Inflammatory macrophage (primary cell): ENCODE measurements at regions not wholly inside any gene's neighbourhood (a gene's known extent, or its start where the extent isn't known, plus 50 kb on each side); places are given as distances from the start of the nearest gene placed in this dataset.

ENCODE experiments used
- DNase-seq, 2 donors: peaks; one replicate each; pipeline ENCODE4 v3.0.0-alpha.2; 2020 to 2022

- no peak for DNase-seq
Observed at GRCh38 chr18:42271647-42272414, 316.8 kb downstream of the PIK3C3 start.

GRCh38 chr18:42274488-42275137, 319.6 kb downstream of the PIK3C3 start:
- no peak for DNase-seq

- no peak for DNase-seq
Observed at GRCh38 chr18:42275138-42275535, 320.1 kb downstream of the PIK3C3 start.

GRCh38 chr18:42275949-42276730, 321.1 kb downstream of the PIK3C3 start:
- no peak for DNase-seq

GRCh38 chr18:42281124-42281523, 326.1 kb downstream of the PIK3C3 start:
- no peak for DNase-seq

- no peak for DNase-seq
Observed at GRCh38 chr18:42281851-42282250, 326.8 kb downstream of the PIK3C3 start.

GRCh38 chr18:42287047-42287446, 332.0 kb downstream of the PIK3C3 start:
- DNase-seq: no peak

GRCh38 chr18:42288129-42288528, 333.1 kb downstream of the PIK3C3 start:
- no peak for DNase-seq

GRCh38 chr18:42289526-42289925, 334.5 kb downstream of the PIK3C3 start:
- DNase-seq: no peak

GRCh38 chr18:42290318-42291307, 335.6 kb downstream of the PIK3C3 start:
- DNase-seq: no peak

GRCh38 chr18:42292654-42293053, 337.6 kb downstream of the PIK3C3 start:
- no peak for DNase-seq

GRCh38 chr18:42296192-42296591, 341.2 kb downstream of the PIK3C3 start:
- DNase-seq: no peak

- no peak for DNase-seq
Observed at GRCh38 chr18:42296723-42297122, 341.7 kb downstream of the PIK3C3 start.

- peak; percentile 65 to 69 for DNase-seq
Observed at GRCh38 chr18:42298759-42299675, 344.0 kb downstream of the PIK3C3 start.

- no peak for DNase-seq
Observed at GRCh38 chr18:42305869-42306593, 351.0 kb downstream of the PIK3C3 start.

- DNase-seq: no peak
Observed at GRCh38 chr18:42306594-42306980, 351.6 kb downstream of the PIK3C3 start.

GRCh38 chr18:42310956-42311355, 355.9 kb downstream of the PIK3C3 start:
- peak; percentile 71 to 73 for DNase-seq

GRCh38 chr18:42326752-42327151, 371.7 kb downstream of the PIK3C3 start:
- DNase-seq: no peak

GRCh38 chr18:42328931-42329330, 373.9 kb downstream of the PIK3C3 start:
- DNase-seq: no peak

GRCh38 chr18:42330296-42330695, 375.3 kb downstream of the PIK3C3 start:
- DNase-seq: no peak
